ENCODE measurements at regions not wholly inside any gene's neighbourhood (a gene's known extent, or its start where the extent isn't known, plus 50 kb on each side); places are given as distances from the start of the nearest gene placed in this dataset.

GRCh38 chr7:17046666-17047065 lies 164.9 kb upstream of the AGR3 start:
- TF ChIP-seq POLR2A (IDR thresholded peaks at IDR 0.05): no peak
- TF ChIP-seq, protein P1, sequence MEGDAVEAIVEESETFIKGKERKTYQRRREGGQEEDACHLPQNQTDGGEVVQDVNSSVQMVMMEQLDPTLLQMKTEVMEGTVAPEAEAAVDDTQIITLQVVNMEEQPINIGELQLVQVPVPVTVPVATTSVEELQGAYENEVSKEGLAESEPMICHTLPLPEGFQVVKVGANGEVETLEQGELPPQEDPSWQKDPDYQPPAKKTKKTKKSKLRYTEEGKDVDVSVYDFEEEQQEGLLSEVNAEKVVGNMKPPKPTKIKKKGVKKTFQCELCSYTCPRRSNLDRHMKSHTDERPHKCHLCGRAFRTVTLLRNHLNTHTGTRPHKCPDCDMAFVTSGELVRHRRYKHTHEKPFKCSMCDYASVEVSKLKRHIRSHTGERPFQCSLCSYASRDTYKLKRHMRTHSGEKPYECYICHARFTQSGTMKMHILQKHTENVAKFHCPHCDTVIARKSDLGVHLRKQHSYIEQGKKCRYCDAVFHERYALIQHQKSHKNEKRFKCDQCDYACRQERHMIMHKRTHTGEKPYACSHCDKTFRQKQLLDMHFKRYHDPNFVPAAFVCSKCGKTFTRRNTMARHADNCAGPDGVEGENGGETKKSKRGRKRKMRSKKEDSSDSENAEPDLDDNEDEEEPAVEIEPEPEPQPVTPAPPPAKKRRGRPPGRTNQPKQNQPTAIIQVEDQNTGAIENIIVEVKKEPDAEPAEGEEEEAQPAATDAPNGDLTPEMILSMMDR (IDR thresholded peaks at IDR 0.05): no peak
